ENCODE measurements at regions not wholly inside any gene's neighbourhood (a gene's known extent, or its start where the extent isn't known, plus 50 kb on each side); places are given as distances from the start of the nearest gene placed in this dataset.

DNA sequence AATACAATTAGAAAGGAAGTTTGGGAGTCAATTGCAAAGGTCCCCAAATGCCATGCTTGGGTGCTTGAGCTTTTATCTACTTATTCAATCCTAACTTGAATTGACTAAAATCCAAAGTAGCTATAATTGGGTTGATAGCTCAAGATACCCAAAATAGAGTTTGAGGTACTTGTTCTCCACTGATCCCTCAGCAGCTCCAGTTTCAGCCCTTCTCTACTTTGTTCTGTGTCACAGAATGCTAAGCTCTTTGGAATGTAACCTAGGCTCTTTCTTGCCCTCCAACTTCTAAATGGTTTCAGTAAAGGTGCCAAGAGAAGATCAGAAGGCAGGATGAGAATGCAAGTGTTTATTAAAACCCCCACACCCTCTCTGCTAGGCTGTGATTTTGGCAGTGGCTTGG, 251.4 kb upstream of the CLEC14A start:
- H3K4me1 ChIP-seq (ENCODE audit: control insufficient read depth, extremely low read depth, insufficient read depth, low read length), result no peaks in the 10 kb centered on the region
- no peak overlapping the region for H3K27ac ChIP-seq (ENCODE audit: insufficient read depth, low read length)
- DNase-seq (ENCODE audit: low read depth in 2 of 2), result no peak
- no peak overlapping the region for H3K4me2 ChIP-seq (ENCODE audit: extremely low read depth, insufficient read depth, low read length)
- H4K20me1 ChIP-seq (ENCODE audit: control insufficient read depth, extremely low read depth, insufficient read depth, low read length), result no peaks in the 10 kb centered on the region
- no peak for TF ChIP-seq EZH2 (IDR thresholded peaks at IDR 0.05; ENCODE audit: low read length, missing control alignments)
- TF ChIP-seq CTCF (conservative IDR thresholded peaks at IDR 0.05 in 1 of 2, IDR thresholded peaks at IDR 0.05 in 1 of 2; ENCODE audit: low read depth in 1 of 2, low read length in 2 of 2), result no peak
- no peaks in the 10 kb centered on the region for H3K27me3 ChIP-seq (ENCODE audit: control insufficient read depth, insufficient read depth, low read length)
- no peaks in the 10 kb centered on the region for H3K36me3 ChIP-seq (ENCODE audit: control insufficient read depth, insufficient read depth, low read length)
- H3K9me3 ChIP-seq (ENCODE audit: control insufficient read depth, insufficient read depth, low read depth, low read length), result no peaks in the 10 kb centered on the region
- no peak overlapping the region for H3K4me3 ChIP-seq (replicated peaks in 1 of 4; ENCODE audit: control extremely low read depth in 1 of 4, insufficient read depth in 1 of 4, low read depth in 3 of 4, low read length in 4 of 4)
- H3K9ac ChIP-seq (ENCODE audit: insufficient read depth, low read length), result no peak overlapping the region
- no peak overlapping the region for H2AFZ ChIP-seq (ENCODE audit: low read length)
- no peaks in the 10 kb centered on the region for H3K79me2 ChIP-seq (ENCODE audit: control insufficient read depth, insufficient read depth, low read length)

GRCh38 chr14:38505973-38506249, 250.0 kb upstream of the CLEC14A start:
- TF ChIP-seq CTCF (conservative IDR thresholded peaks at IDR 0.05 in 1 of 2, IDR thresholded peaks at IDR 0.05 in 1 of 2; ENCODE audit: low read depth in 1 of 2, low read length in 2 of 2) (no peak), EZH2 (IDR thresholded peaks at IDR 0.05; ENCODE audit: low read length, missing control alignments) (no peak)
- DNase-seq (ENCODE audit: low read depth in 2 of 2), result no peak
- Histone ChIP-seq H3K4me3 (replicated peaks in 1 of 4; ENCODE audit: control extremely low read depth in 1 of 4, insufficient read depth in 1 of 4, low read depth in 3 of 4, low read length in 4 of 4) (no peak overlapping the region), H3K27ac (ENCODE audit: insufficient read depth, low read length) (no peak overlapping the region), H4K20me1 (ENCODE audit: control insufficient read depth, extremely low read depth, insufficient read depth, low read length) (no peaks in the 10 kb centered on the region), H3K79me2 (ENCODE audit: control insufficient read depth, insufficient read depth, low read length) (no peaks in the 10 kb centered on the region), H2AFZ (ENCODE audit: low read length) (no peak overlapping the region), H3K4me1 (ENCODE audit: control insufficient read depth, extremely low read depth, insufficient read depth, low read length) (no peaks in the 10 kb centered on the region), H3K4me2 (ENCODE audit: extremely low read depth, insufficient read depth, low read length) (no peak overlapping the region), H3K9me3 (ENCODE audit: control insufficient read depth, insufficient read depth, low read depth, low read length) (no peaks in the 10 kb centered on the region), H3K27me3 (ENCODE audit: control insufficient read depth, insufficient read depth, low read length) (no peaks in the 10 kb centered on the region), H3K36me3 (ENCODE audit: control insufficient read depth, insufficient read depth, low read length) (no peaks in the 10 kb centered on the region), H3K9ac (ENCODE audit: insufficient read depth, low read length) (no peak overlapping the region)

GRCh38 chr14:38505221-38505972, 249.5 kb upstream of the CLEC14A start:
- Histone ChIP-seq H2AFZ (ENCODE audit: low read length) (no peak overlapping the region), H3K27me3 (ENCODE audit: control insufficient read depth, insufficient read depth, low read length) (no peaks in the 10 kb centered on the region), H4K20me1 (ENCODE audit: control insufficient read depth, extremely low read depth, insufficient read depth, low read length) (no peaks in the 10 kb centered on the region), H3K4me3 (replicated peaks in 1 of 4; ENCODE audit: control extremely low read depth in 1 of 4, insufficient read depth in 1 of 4, low read depth in 3 of 4, low read length in 4 of 4) (no peak overlapping the region), H3K4me1 (ENCODE audit: control insufficient read depth, extremely low read depth, insufficient read depth, low read length) (no peaks in the 10 kb centered on the region), H3K36me3 (ENCODE audit: control insufficient read depth, insufficient read depth, low read length) (no peaks in the 10 kb centered on the region), H3K27ac (ENCODE audit: insufficient read depth, low read length) (no peak overlapping the region), H3K79me2 (ENCODE audit: control insufficient read depth, insufficient read depth, low read length) (no peaks in the 10 kb centered on the region), H3K9me3 (ENCODE audit: control insufficient read depth, insufficient read depth, low read depth, low read length) (no peaks in the 10 kb centered on the region), H3K4me2 (ENCODE audit: extremely low read depth, insufficient read depth, low read length) (no peak overlapping the region), H3K9ac (ENCODE audit: insufficient read depth, low read length) (no peak overlapping the region)
- TF ChIP-seq CTCF (conservative IDR thresholded peaks at IDR 0.05 in 1 of 2, IDR thresholded peaks at IDR 0.05 in 1 of 2; ENCODE audit: low read depth in 1 of 2, low read length in 2 of 2), result no peak
- TF ChIP-seq EZH2 (IDR thresholded peaks at IDR 0.05; ENCODE audit: low read length, missing control alignments), result no peak
- DNase-seq (ENCODE audit: low read depth in 2 of 2), result peak; percentile 31 to 41

Data from fibroblast of lung (primary cell).